ENCODE measurements at regions not wholly inside any gene's neighbourhood (a gene's known extent, or its start where the extent isn't known, plus 50 kb on each side); places are given as distances from the start of the nearest gene placed in this dataset.

- in situ Hi-C loops (cut with MboI; ENCODE audit: low sequenced_read_pairs), result no loop called here
- no peak overlapping the region for H3K56ac ChIP-seq (ENCODE audit: extremely low read depth, insufficient read depth, low read length)
- intact Hi-C loops (cut with micrococcal nuclease), result no loop called here
- no peak overlapping the region for H3K4me3 ChIP-seq (ENCODE audit: insufficient read depth, low read depth, low read length)
- BruUV-seq (replicated peaks), result no TSS peak
- no peak overlapping the region for H4K5ac ChIP-seq (ENCODE audit: low read depth, low read length)
- H3K79me1 ChIP-seq (ENCODE audit: low read depth in 1 of 2, low read length in 2 of 2), result no peaks in the 10 kb centered on the region
- no peak overlapping the region for H3K14ac ChIP-seq (replicated peaks; ENCODE audit: low read depth, low read length)
- H2BK15ac ChIP-seq (ENCODE audit: low read depth, low read length), result no peak overlapping the region
- no peaks in the 10 kb centered on the region for H3K9me3 ChIP-seq (ENCODE audit: control insufficient read depth, insufficient read depth, low read length)
- no peak overlapping the region for H3K27ac ChIP-seq (ENCODE audit: insufficient read depth, low read length)
- dilution Hi-C loops (cut with HindIII; ENCODE audit: low sequenced_read_pairs, unreplicated experiment), result no loop called here
- H3K36me3 ChIP-seq (ENCODE audit: control insufficient read depth, insufficient read depth, low read length), result no peaks in the 10 kb centered on the region
- H4K20me1 ChIP-seq (ENCODE audit: insufficient read depth, low read length), result no peaks in the 10 kb centered on the region
- no peak overlapping the region for H2BK120ac ChIP-seq (ENCODE audit: low read depth, low read length)
- H2AFZ ChIP-seq (replicated peaks; ENCODE audit: low read length, poor library complexity), result no peak overlapping the region
- ChIA-PET CTCF (no interaction called here), POLR2A (ENCODE audit: unreplicated experiment) (no interaction called here)
- H2AK5ac ChIP-seq (ENCODE audit: low read depth, low read length), result no peak overlapping the region
- no peaks in the 10 kb centered on the region for H3K27me3 ChIP-seq (ENCODE audit: control insufficient read depth, insufficient read depth, low read length)
- no peak for DNase-seq
- H3K9me1 ChIP-seq (ENCODE audit: insufficient read depth, low read length), result peaks cover 3% of the 10 kb centered on the region; the same call in 1 of the 2 replicates
- no peaks in the 10 kb centered on the region for H3K4me1 ChIP-seq (ENCODE audit: control insufficient read depth, insufficient read depth, low read length)
- no peak overlapping the region for H2BK20ac ChIP-seq (ENCODE audit: low read depth, low read length)
- no peak overlapping the region for H2AK9ac ChIP-seq (replicated peaks; ENCODE audit: low read depth, low read length, poor library complexity)
- WGBS, 2 experiments (ENCODE audit: extremely low coverage in 2 of 2, insufficient read length in 1 of 2), result no CpG with 5 or more reads among the region's 7 CpGs
- H4K8ac ChIP-seq (ENCODE audit: low read depth in 2 of 2, low read length in 2 of 2), result no peak overlapping the region
- no peak overlapping the region for H3K18ac ChIP-seq (ENCODE audit: low read depth, low read length)
- no peak for ATAC-seq (ENCODE audit: low read depth)
- no peak overlapping the region for H3K23ac ChIP-seq (ENCODE audit: low read depth, low read length)
- no peak overlapping the region for H3K4me2 ChIP-seq (ENCODE audit: low read depth, low read length)
- H4K91ac ChIP-seq (ENCODE audit: insufficient read depth, low read depth, low read length), result no peak overlapping the region
- H3K9ac ChIP-seq (ENCODE audit: low read depth, low read length), result no peak overlapping the region
- no peak overlapping the region for H3K4ac ChIP-seq (ENCODE audit: low read depth, low read length)
- no peak overlapping the region for H2BK5ac ChIP-seq (ENCODE audit: low read depth, low read length, poor library complexity, severe bottlenecking)
- TF ChIP-seq MXI1 (IDR thresholded peaks at IDR 0.05; ENCODE audit: borderline replicate concordance, low read depth, low read length) (no peak), MAFK (IDR thresholded peaks at IDR 0.05; ENCODE audit: low read depth, low read length) (no peak), POLR2A (IDR thresholded peaks at IDR 0.05; ENCODE audit: low read depth, low read length) (no peak), ELK1 (IDR thresholded peaks at IDR 0.05; ENCODE audit: borderline replicate concordance, low read depth, low read length) (no peak), CEBPB (IDR thresholded peaks at IDR 0.05; ENCODE audit: low read depth, low read length) (no peak), MAZ (IDR thresholded peaks at IDR 0.05; ENCODE audit: borderline replicate concordance, low read depth, low read length) (no peak), SMC3 (IDR thresholded peaks at IDR 0.05; ENCODE audit: low read depth, low read length) (no peak)
Observed at GRCh38 chr10:3588816-3589215, 196.2 kb downstream of the KLF6 start.
